ENCODE measurements at regions not wholly inside any gene's neighbourhood (a gene's known extent, or its start where the extent isn't known, plus 50 kb on each side); places are given as distances from the start of the nearest gene placed in this dataset.

DNA sequence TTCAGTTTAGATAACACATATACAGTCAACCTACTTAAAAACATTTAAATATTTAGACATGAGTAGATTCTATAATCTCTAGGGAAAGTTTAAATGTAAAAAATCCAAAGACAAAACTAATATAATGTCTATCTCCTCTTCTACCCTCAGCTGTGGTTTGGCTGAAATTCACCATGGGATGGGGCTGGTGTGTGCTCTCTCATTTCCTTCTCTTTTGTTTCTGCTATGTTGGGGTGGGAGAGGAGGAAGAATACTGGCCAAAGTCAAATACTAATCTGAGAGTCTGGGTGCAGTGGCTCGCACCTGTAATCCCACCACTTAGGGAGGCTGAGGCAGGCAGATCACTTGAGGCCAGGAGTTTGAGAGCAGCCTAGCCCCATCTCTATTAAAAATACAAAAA is 1673.9 kb upstream of the SEL1L start:
- intact Hi-C loops (cut with DNase I), result no loop called here
- no peak for DNase-seq (ENCODE audit: extremely low spot score in 2 of 2)

DNA sequence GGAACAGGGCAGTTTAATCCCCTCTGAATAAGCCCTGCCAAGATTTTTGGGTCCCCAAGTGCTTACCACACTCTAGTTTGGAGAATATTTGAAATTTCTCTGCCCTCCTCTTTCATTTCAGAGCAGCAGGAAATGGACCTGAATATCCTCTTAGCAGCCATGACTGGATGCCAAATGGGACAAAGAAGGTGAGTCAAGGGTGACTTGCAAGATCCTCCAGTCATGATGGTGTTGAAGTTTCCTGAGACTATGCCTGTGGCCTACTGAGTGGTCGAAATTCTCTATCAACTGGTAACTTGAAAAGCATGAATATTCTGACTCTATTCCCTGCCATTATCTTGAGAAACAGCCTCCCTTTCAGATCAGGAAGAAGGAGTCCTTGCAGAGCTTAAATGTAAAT is 1674.7 kb upstream of the SEL1L start:
- Histone ChIP-seq H3K9me3 (no peaks in the 10 kb centered on the region), H3K36me3 (no peaks in the 10 kb centered on the region), H3K27ac (no peak overlapping the region), H3K4me1 (no peaks in the 10 kb centered on the region), H3K27me3 (no peaks in the 10 kb centered on the region), H3K4me3 (no peak overlapping the region)
- TF ChIP-seq POLR2A (IDR thresholded peaks at IDR 0.05) (no peak), POLR2AphosphoS5 (IDR thresholded peaks at IDR 0.05; ENCODE audit: insufficient read depth in 1 of 2, low read depth in 1 of 2) (no peak)
- TF ChIP-seq, protein P1, sequence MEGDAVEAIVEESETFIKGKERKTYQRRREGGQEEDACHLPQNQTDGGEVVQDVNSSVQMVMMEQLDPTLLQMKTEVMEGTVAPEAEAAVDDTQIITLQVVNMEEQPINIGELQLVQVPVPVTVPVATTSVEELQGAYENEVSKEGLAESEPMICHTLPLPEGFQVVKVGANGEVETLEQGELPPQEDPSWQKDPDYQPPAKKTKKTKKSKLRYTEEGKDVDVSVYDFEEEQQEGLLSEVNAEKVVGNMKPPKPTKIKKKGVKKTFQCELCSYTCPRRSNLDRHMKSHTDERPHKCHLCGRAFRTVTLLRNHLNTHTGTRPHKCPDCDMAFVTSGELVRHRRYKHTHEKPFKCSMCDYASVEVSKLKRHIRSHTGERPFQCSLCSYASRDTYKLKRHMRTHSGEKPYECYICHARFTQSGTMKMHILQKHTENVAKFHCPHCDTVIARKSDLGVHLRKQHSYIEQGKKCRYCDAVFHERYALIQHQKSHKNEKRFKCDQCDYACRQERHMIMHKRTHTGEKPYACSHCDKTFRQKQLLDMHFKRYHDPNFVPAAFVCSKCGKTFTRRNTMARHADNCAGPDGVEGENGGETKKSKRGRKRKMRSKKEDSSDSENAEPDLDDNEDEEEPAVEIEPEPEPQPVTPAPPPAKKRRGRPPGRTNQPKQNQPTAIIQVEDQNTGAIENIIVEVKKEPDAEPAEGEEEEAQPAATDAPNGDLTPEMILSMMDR (IDR thresholded peaks at IDR 0.05), result no peak
- intact Hi-C loops (cut with DNase I), result no loop called here
- no peak for DNase-seq (ENCODE audit: extremely low spot score in 2 of 2)

More for the DNA sequence above, 1673.9 kb upstream of the SEL1L start:
- H3K27me3 ChIP-seq, result no peaks in the 10 kb centered on the region
- no peak overlapping the region for H3K4me3 ChIP-seq
- H3K27ac ChIP-seq, result no peak overlapping the region
- no peaks in the 10 kb centered on the region for H3K36me3 ChIP-seq
- TF ChIP-seq POLR2AphosphoS5 (IDR thresholded peaks at IDR 0.05; ENCODE audit: insufficient read depth in 1 of 2, low read depth in 1 of 2), result no peak
- TF ChIP-seq, protein P1 (IDR thresholded peaks at IDR 0.05), result no peak
- no peak for TF ChIP-seq POLR2A (IDR thresholded peaks at IDR 0.05)
- no peaks in the 10 kb centered on the region for H3K9me3 ChIP-seq
- H3K4me1 ChIP-seq, result no peaks in the 10 kb centered on the region

DNA sequence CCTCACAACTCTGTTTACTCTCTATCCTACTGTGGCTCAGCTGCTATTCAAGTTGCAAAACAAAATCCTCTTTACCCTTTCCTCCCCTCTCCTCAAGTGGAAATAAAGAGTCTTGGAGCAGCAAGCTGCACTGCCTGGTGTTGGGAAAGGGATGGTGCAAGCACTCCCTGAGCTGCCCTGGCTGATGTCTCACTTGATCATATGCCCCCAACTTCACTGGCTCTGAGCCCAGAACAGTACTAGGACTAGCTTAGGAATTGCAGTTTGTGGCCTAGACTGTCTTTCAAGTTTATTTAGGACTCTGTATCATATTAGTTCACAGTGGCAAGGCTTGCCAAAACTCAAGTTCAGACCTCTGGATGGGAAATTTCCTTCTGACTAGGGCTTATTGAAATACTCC is 1683.8 kb upstream of the SEL1L start:
- TF ChIP-seq POLR2AphosphoS5 (IDR thresholded peaks at IDR 0.05; ENCODE audit: insufficient read depth in 1 of 2, low read depth in 1 of 2), result no peak
- TF ChIP-seq POLR2A (IDR thresholded peaks at IDR 0.05), result no peak
- TF ChIP-seq, protein P1 (IDR thresholded peaks at IDR 0.05), result no peak
- intact Hi-C loops (cut with DNase I), result no loop called here
- no peaks in the 10 kb centered on the region for H3K27me3 ChIP-seq
- no peak overlapping the region for H3K4me3 ChIP-seq
- H3K9me3 ChIP-seq, result no peaks in the 10 kb centered on the region
- no peaks in the 10 kb centered on the region for H3K36me3 ChIP-seq
- no peak for DNase-seq (ENCODE audit: extremely low spot score in 2 of 2)
- no peaks in the 10 kb centered on the region for H3K4me1 ChIP-seq
- no peak overlapping the region for H3K27ac ChIP-seq

DNA sequence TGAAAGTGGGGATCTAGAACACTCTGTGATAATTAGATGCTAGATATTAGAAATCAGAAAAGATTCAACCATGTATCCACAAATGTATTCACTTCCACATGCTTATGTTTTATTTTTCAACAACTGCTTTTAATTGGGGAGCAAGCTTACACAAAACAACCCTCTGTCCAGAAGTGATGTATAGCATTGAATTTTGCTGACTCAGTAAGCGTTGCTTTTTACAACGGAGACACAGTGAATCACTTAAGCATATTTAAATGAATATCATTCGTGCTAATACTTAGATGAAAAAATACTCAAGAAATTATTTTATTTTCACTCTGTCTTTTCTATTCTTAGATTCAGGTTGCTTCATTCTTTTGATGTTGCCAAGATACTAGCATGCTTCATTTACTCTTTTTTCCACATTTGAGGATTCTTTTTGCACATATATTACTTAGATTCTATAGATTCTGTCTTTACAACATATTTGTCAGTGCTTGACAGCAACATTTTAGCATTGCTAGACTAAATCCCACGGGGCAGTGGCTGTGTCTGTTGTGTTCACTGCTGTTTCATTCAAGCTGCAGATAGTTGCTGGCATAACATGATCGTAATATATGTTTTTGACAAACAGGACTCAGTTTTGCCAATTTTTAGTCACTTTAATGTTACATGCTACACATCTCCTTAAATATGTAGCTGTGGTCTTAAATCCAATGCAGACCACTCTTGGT is 1714.4 kb upstream of the SEL1L start:
- intact Hi-C loops (cut with DNase I), result no loop called here
- DNase-seq (ENCODE audit: extremely low spot score in 2 of 2), result no peak

DNA sequence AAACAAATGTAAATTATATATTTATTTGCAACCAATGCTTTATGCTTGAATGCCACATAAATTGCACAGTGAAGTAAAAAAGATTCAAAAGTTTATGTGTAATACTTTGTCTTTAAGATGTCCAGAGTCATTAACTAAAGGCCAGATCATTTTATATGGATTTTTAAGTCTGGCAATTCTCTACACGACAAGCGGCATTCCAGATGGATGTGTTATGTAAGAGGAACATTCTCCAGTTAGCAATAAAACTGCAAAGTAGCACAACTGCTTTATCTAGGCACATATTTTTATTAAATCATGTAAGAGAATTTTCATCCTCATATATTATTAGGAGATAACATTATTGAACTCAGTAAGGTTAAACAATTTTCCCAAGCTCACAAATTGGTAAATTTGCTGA is 1717.7 kb upstream of the SEL1L start:
- intact Hi-C loops (cut with DNase I), result no loop called here
- no peak for DNase-seq (ENCODE audit: extremely low spot score in 2 of 2)
- Histone ChIP-seq H3K36me3 (no peaks in the 10 kb centered on the region), H3K4me3 (no peak overlapping the region), H3K4me1 (no peaks in the 10 kb centered on the region), H3K9me3 (no peaks in the 10 kb centered on the region), H3K27ac (no peak overlapping the region), H3K27me3 (no peaks in the 10 kb centered on the region)
- TF ChIP-seq POLR2A (IDR thresholded peaks at IDR 0.05) (no peak), POLR2AphosphoS5 (IDR thresholded peaks at IDR 0.05; ENCODE audit: insufficient read depth in 1 of 2, low read depth in 1 of 2) (no peak)
- TF ChIP-seq, protein P1 (IDR thresholded peaks at IDR 0.05), result no peak

More for the DNA sequence above, 1714.4 kb upstream of the SEL1L start:
- Histone ChIP-seq H3K4me1 (no peaks in the 10 kb centered on the region), H3K27me3 (no peaks in the 10 kb centered on the region), H3K4me3 (no peak overlapping the region), H3K27ac (no peak overlapping the region), H3K36me3 (no peaks in the 10 kb centered on the region), H3K9me3 (no peaks in the 10 kb centered on the region)
- TF ChIP-seq, protein P1 (IDR thresholded peaks at IDR 0.05), result no peak
- TF ChIP-seq POLR2A (IDR thresholded peaks at IDR 0.05), result no peak
- no peak for TF ChIP-seq POLR2AphosphoS5 (IDR thresholded peaks at IDR 0.05; ENCODE audit: insufficient read depth in 1 of 2, low read depth in 1 of 2)

Measured in vagina (tissue), 2 donors.